HG02798 (cell line): ENCODE measurements at regions not wholly inside any gene's neighbourhood (a gene's known extent, or its start where the extent isn't known, plus 50 kb on each side); places are given as distances from the start of the nearest gene placed in this dataset.
"Not testable (repeated sequence)": the region's sequence is repeated elsewhere in the genome, so short reads cannot be mapped to it uniquely, and the experiment has no call there.

Source experiments
- ATAC-seq: cut with Tn5 transposase; IDR thresholded peaks from one replicate; pipeline ENCODE4 v1.9.1; 2021; ENCODE audit warnings: mild to moderate bottlenecking; ENCODE audit not compliant: unreplicated experiment, poor library complexity

GRCh38 chr3:137820366-137820765 lies 56.3 kb downstream of the SOX14 start:
- no peak for ATAC-seq

- no peak for ATAC-seq
These were observed 71.0 kb downstream of the SOX14 start for GRCh38 chr3:137835096-137835495.

GRCh38 chr3:137845194-137845593 lies 81.1 kb downstream of the SOX14 start:
- no peak for ATAC-seq

- ATAC-seq: no peak
These were observed 81.6 kb downstream of the SOX14 start for GRCh38 chr3:137845666-137846065.

GRCh38 chr3:137852391-137852830 lies 88.3 kb downstream of the SOX14 start:
- ATAC-seq: no peak

- ATAC-seq: no peak
These were observed 90.6 kb downstream of the SOX14 start for GRCh38 chr3:137854533-137855261.

- ATAC-seq: no peak
These were observed 101.9 kb downstream of the SOX14 start for GRCh38 chr3:137866001-137866400.

- ATAC-seq: no peak
These were observed 102.8 kb downstream of the SOX14 start for GRCh38 chr3:137866933-137867332.

- ATAC-seq: no peak
These were observed 103.5 kb downstream of the SOX14 start for GRCh38 chr3:137867611-137868010.

GRCh38 chr3:137869022-137869421 lies 104.9 kb downstream of the SOX14 start:
- no peak for ATAC-seq

GRCh38 chr3:137872589-137872988 lies 108.5 kb downstream of the SOX14 start:
- not testable (repeated sequence) for ATAC-seq

GRCh38 chr3:137896842-137897241 lies 113.1 kb upstream of the CLDN18 start:
- ATAC-seq: not testable (repeated sequence)

GRCh38 chr3:137906985-137907649 lies 102.8 kb upstream of the CLDN18 start:
- no peak for ATAC-seq

GRCh38 chr3:137924628-137925027 lies 85.3 kb upstream of the CLDN18 start:
- no peak for ATAC-seq

- ATAC-seq: no peak
These were observed 84.9 kb upstream of the CLDN18 start for GRCh38 chr3:137925080-137925479.

GRCh38 chr3:137926991-137927390 lies 83.0 kb upstream of the CLDN18 start:
- ATAC-seq: no peak

- no peak for ATAC-seq
These were observed 79.0 kb upstream of the CLDN18 start for GRCh38 chr3:137930976-137931375.

- ATAC-seq: no peak
These were observed 71.1 kb upstream of the CLDN18 start for GRCh38 chr3:137938876-137939275.

- ATAC-seq: no peak
These were observed 65.4 kb upstream of the CLDN18 start for GRCh38 chr3:137944593-137944992.

GRCh38 chr3:137946356-137946973 lies 63.5 kb upstream of the CLDN18 start:
- peak; percentile 70 for ATAC-seq

GRCh38 chr3:137947117-137947516 lies 62.8 kb upstream of the CLDN18 start:
- ATAC-seq: no peak
